ENCODE measurements at regions not wholly inside any gene's neighbourhood (a gene's known extent, or its start where the extent isn't known, plus 50 kb on each side); places are given as distances from the start of the nearest gene placed in this dataset.

DNA sequence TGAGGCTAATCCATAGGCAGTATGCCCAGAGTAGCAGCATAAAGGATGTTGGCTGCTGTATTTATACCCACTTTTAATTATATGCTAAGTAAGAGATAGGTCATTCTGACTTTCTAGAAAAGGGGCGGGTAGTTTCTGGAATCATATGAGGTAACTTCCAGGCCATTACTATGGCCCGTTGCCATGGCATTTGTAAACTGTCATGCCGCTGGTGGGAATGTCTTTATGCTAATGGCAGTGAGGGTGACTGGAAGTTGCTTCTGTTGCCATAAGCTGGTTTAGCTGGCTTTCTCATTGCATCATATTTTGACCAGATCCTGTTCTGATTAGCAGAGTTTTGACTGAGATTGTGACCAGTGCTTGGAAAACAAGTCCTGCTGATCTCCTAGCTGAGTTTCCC, 929.6 kb upstream of the CDH8 start:
- TF ChIP-seq MYC (IDR thresholded peaks at IDR 0.05; ENCODE audit: low read depth, low read length) = no peak
- TF ChIP-seq, protein P1, sequence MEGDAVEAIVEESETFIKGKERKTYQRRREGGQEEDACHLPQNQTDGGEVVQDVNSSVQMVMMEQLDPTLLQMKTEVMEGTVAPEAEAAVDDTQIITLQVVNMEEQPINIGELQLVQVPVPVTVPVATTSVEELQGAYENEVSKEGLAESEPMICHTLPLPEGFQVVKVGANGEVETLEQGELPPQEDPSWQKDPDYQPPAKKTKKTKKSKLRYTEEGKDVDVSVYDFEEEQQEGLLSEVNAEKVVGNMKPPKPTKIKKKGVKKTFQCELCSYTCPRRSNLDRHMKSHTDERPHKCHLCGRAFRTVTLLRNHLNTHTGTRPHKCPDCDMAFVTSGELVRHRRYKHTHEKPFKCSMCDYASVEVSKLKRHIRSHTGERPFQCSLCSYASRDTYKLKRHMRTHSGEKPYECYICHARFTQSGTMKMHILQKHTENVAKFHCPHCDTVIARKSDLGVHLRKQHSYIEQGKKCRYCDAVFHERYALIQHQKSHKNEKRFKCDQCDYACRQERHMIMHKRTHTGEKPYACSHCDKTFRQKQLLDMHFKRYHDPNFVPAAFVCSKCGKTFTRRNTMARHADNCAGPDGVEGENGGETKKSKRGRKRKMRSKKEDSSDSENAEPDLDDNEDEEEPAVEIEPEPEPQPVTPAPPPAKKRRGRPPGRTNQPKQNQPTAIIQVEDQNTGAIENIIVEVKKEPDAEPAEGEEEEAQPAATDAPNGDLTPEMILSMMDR (IDR thresholded peaks at IDR 0.05; ENCODE audit: low read depth, low read length) = no peak
- TF ChIP-seq, protein P2, sequence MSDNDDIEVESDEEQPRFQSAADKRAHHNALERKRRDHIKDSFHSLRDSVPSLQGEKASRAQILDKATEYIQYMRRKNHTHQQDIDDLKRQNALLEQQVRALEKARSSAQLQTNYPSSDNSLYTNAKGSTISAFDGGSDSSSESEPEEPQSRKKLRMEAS (IDR thresholded peaks at IDR 0.05; ENCODE audit: low read depth, low read length) = no peak
